NCI-H345 treated with DMSO at 0.1 percent for 48 hours (cell line): ENCODE measurements at regions not wholly inside any gene's neighbourhood (a gene's known extent, or its start where the extent isn't known, plus 50 kb on each side); places are given as distances from the start of the nearest gene placed in this dataset.
"Not testable (repeated sequence)": the region's sequence is repeated elsewhere in the genome, so short reads cannot be mapped to it uniquely, and the experiment has no call there.

ENCODE experiments used
- DNase-seq: peaks from one replicate; lab custom pipeline; 2025; ENCODE audit not compliant: unreplicated experiment; lab: John Stamatoyannopoulos, UW

GRCh38 chr9:118630931-118631595 is 738.2 kb downstream of the BRINP1 start:
- DNase-seq: no peak

GRCh38 chr9:118631956-118632355 is 737.3 kb downstream of the BRINP1 start:
- no peak for DNase-seq

GRCh38 chr9:118635416-118635815 is 733.8 kb downstream of the BRINP1 start:
- no peak for DNase-seq

- DNase-seq: no peak
Measured at GRCh38 chr9:118637681-118638080, 731.6 kb downstream of the BRINP1 start.

GRCh38 chr9:118640836-118641560 is 728.2 kb downstream of the BRINP1 start:
- DNase-seq: no peak

GRCh38 chr9:118643118-118643517 is 726.1 kb downstream of the BRINP1 start:
- no peak for DNase-seq

- DNase-seq: no peak
Measured at GRCh38 chr9:118644066-118644465, 725.2 kb downstream of the BRINP1 start.

- no peak for DNase-seq
Measured at GRCh38 chr9:118647331-118647730, 721.9 kb downstream of the BRINP1 start.

- no peak for DNase-seq
Measured at GRCh38 chr9:118650417-118650816, 718.8 kb downstream of the BRINP1 start.

GRCh38 chr9:118651511-118651910 is 717.7 kb downstream of the BRINP1 start:
- no peak for DNase-seq

- no peak for DNase-seq
Measured at GRCh38 chr9:118652258-118652657, 717.0 kb downstream of the BRINP1 start.

GRCh38 chr9:118652912-118653311 is 716.3 kb downstream of the BRINP1 start:
- no peak for DNase-seq

- DNase-seq: no peak
Measured at GRCh38 chr9:118659011-118659410, 710.2 kb downstream of the BRINP1 start.

GRCh38 chr9:118665226-118665919 is 703.9 kb downstream of the BRINP1 start:
- no peak for DNase-seq

GRCh38 chr9:118670011-118670953 is 699.0 kb downstream of the BRINP1 start:
- no peak for DNase-seq

- peak; percentile 36 for DNase-seq
Measured at GRCh38 chr9:118674942-118675341, 694.3 kb downstream of the BRINP1 start.

GRCh38 chr9:118677936-118678653 is 691.1 kb downstream of the BRINP1 start:
- DNase-seq: not testable (repeated sequence)

- DNase-seq: peak; percentile 21
Measured at GRCh38 chr9:118686959-118687358, 682.3 kb downstream of the BRINP1 start.

- no peak for DNase-seq
Measured at GRCh38 chr9:118689280-118689679, 680.0 kb downstream of the BRINP1 start.

GRCh38 chr9:118692613-118693012 is 676.6 kb downstream of the BRINP1 start:
- DNase-seq: no peak
